GM12865 (cell line): ENCODE measurements at regions not wholly inside any gene's neighbourhood (a gene's known extent, or its start where the extent isn't known, plus 50 kb on each side); places are given as distances from the start of the nearest gene placed in this dataset.

ENCODE experiments used
- DNase-seq: peaks from one replicate; pipeline ENCODE4 v3.0.0; 2010; ENCODE audit warnings: low read depth
- H3K4me3 ChIP-seq: 2 replicates; pipeline ENCODE4 v1.5.1; 2011; ENCODE audit warnings: mild to moderate bottlenecking, low read depth, low read length, control low read depth
- CTCF ChIP-seq: IDR thresholded peaks from 2 replicates; pipeline ENCODE4 v1.5.1; 2011; ENCODE audit warnings: low read length, control low read depth, low read depth, inconsistent platforms; ENCODE audit not compliant: insufficient read depth; ENCODE audit errors: missing control alignments

- no peak overlapping the region for H3K4me3 ChIP-seq
- no peak for TF ChIP-seq CTCF
- no peak for DNase-seq
Measured at GRCh38 chr10:62517252-62517651, 143.1 kb downstream of the ZNF365 start.

DNA sequence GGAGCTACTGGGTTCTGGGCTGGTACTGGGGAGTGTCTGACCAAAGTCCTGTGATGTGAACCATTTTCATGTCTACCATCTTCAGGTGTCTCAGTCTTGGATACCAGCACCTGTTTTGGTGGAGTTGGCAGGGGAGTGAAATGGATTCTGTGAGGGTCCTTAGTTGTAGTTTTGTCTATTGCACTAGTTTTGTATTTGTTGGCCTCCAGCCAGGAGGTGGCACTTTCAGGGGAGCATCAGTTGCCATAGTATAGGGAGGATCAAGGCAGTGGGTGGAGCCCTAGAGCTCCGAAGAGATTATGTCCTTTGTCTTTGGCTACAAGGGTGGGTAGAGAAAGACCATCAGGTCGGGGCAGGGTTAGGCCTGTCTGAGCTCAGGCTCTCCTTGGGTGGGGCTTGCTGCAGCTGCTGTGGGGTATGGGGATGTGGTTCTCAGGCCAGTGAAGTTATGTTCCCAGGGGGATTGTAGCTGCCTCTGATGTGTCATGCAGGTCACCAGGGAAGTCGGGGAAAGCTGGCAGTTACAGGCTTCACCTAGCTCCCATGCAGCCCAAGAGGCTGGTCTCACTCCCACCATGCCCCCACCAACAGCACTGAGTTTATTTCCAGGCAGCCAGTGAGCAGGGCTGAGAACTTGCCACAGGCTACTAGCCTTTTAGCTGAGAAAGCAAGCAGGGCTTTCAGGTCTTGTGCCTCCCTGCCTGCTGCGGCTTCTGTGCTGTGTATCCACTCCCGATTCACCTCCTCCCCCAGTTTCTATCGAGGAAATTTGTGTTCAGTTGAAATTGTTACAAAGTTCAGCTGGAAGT lies 153.1 kb downstream of the ZNF365 start:
- peak; percentile 89 for DNase-seq
- H3K4me3 ChIP-seq, result peak overlapping the region; percentile 26
- TF ChIP-seq CTCF, result no peak

GRCh38 chr10:62528441-62528840 lies 154.3 kb downstream of the ZNF365 start:
- TF ChIP-seq CTCF, result no peak
- H3K4me3 ChIP-seq, result no peak overlapping the region
- peak; percentile 80 for DNase-seq

- DNase-seq, result no peak
- H3K4me3 ChIP-seq, result no peak overlapping the region
- no peak for TF ChIP-seq CTCF
Measured at GRCh38 chr10:62529396-62529795, 155.2 kb downstream of the ZNF365 start.

DNA sequence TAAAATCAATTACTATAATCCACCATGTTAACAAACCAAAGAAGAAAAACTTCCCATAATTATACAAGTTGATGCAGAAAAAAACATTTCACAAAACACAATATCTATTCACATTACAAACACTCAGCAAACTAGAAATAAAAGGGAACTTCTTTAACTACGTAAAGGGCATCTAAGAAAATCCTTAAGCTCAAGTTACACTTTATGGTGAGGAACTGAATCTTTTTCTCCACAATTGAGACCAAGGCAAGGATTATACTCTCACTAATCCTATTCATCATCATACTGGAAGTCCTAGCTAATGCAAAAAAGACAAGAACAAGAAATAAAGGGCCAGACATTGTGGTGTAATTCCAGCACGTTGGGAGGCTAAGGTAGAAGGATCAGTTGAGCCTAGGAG lies 159.9 kb downstream of the ZNF365 start:
- no peak overlapping the region for H3K4me3 ChIP-seq
- TF ChIP-seq CTCF, result no peak
- DNase-seq, result no peak

DNA sequence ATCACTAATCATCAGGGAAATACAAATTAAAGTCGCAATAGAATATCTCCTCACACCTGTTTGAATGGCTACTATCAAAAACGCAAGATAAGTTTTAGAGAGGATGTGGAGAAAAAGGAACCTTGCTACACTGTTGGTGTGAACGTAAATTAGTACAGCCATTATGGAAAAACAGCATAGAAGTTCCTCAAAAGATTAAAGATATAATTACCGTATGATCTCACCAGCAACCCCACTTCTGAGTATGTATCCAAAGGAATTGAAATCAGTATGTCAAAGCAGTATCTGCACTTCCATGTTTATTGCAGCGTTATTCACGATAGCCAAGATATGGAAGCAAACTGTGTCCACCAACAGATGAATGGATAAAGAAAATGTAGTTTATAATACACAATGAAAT lies 164.4 kb downstream of the ZNF365 start:
- DNase-seq, result no peak
- no peak overlapping the region for H3K4me3 ChIP-seq
- no peak for TF ChIP-seq CTCF

DNA sequence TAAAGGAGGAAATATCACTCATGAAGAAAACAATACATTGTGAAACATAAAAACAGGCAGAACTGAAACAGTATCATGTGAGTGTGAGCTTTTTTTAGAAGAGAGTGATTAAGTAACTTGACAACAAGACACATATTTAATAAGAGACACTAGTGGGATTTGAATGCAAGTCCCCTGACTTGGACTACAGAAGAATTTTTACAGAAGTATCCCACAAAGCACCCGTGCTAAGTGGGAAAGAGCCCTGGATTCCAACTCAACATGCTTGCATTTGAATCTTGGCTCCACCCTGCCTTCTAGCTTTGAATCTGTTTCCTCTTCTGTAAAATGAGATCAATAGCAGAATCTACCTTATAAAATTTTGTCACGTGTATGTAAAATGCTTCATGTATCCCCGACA lies 166.2 kb downstream of the ZNF365 start:
- no peak overlapping the region for H3K4me3 ChIP-seq
- TF ChIP-seq CTCF, result no peak
- peak; percentile 14 for DNase-seq
